CD4-positive, alpha-beta T cell treated with Interleukin-2 at 100 ng/mL for 4 hours (primary cell): ENCODE measurements at regions not wholly inside any gene's neighbourhood (a gene's known extent, or its start where the extent isn't known, plus 50 kb on each side); places are given as distances from the start of the nearest gene placed in this dataset.
"Not testable (repeated sequence)": the region's sequence is repeated elsewhere in the genome, so short reads cannot be mapped to it uniquely, and the experiment has no call there.

Experiments
- DNase-seq: peaks from one replicate; pipeline ENCODE4 v3.0.0-alpha.2; 2020; ENCODE audit warnings: low spot score

- no peak for DNase-seq
These were observed 216.9 kb upstream of the ZNF608 start for GRCh38 chr5:124963236-124963919.

GRCh38 chr5:124966741-124967140 lies 220.3 kb upstream of the ZNF608 start:
- not testable (repeated sequence) for DNase-seq

DNA sequence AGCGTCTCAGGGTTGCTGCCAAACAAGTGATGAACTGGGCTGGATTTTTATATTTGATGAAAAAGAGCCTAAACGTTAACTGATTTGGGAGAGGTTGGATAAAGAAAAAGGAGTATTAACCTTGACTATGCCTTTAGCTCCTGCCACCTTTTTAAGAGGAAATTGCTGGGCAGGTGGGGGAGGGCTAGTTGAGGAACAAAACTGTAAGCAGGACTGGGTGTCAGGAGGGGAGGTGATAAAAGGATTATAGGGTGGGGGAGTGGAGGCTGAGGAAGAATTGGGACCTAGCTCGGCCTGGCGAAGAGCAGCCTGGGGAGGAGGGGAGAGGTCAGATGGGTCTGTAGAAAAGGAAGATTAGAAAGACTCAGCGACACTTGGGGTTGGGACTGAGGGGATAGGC lies 223.9 kb upstream of the ZNF608 start:
- not testable (repeated sequence) for DNase-seq

- DNase-seq: no peak
These were observed 226.3 kb upstream of the ZNF608 start for GRCh38 chr5:124972703-124973102.

- DNase-seq: no peak
These were observed 227.2 kb upstream of the ZNF608 start for GRCh38 chr5:124973661-124974060.

DNA sequence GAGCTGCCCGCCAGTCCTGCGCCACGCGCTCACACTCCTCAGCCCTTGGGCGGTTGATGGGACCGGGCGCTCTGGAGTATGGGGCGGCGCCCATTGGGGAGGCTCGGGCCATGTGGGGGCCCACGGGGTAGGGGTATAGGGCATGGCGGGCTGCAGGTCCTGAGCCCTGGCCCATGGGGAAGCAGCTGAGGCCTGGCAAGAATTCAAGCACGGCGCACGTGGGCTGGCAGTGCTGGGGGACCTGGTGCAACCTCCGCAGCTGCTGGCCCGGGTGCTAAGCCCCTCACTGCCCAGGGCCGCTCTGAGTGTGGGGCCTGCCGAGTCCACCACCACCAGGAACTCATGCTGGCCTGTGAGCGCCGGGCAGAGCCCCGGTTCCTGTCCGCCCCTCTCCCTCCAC lies 229.6 kb upstream of the ZNF608 start:
- no peak for DNase-seq

GRCh38 chr5:124979251-124979650 lies 232.8 kb upstream of the ZNF608 start:
- DNase-seq: no peak

DNA sequence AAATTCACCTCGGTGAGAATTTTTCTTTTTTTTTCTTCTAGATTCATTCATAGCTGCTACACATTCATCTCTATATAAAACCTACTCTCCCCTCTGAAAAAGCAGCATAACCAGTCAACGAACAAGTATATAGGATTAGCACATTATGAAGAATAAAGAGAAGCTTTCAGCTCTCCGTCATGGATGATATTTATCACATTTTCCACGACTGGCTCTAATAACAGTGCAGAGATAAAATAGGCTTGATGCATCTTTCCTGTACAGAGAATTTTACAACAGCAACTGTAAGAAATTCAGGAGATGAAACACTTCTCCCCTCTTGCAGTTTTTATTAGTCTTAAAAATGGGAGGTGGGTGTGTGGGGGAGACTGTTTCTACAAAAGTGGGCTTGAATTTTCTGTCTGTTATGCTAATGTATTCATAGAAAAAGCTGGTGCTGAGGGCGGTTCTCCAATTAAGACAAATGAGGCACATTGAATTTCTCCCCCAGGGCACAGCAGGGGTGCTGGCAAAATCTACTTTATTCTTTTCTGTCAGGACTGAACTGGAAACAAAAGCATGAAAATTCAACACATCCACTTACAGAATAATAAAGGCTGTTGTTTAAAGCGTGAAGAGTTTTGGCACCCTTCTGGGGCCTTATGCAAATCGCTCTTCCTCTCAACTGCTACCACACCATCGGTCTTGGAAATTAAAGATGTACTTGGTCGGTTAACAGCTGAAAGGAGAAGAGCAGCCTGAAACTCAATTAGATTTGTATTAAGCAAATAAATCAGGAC lies 233.9 kb upstream of the ZNF608 start:
- DNase-seq: no peak

DNA sequence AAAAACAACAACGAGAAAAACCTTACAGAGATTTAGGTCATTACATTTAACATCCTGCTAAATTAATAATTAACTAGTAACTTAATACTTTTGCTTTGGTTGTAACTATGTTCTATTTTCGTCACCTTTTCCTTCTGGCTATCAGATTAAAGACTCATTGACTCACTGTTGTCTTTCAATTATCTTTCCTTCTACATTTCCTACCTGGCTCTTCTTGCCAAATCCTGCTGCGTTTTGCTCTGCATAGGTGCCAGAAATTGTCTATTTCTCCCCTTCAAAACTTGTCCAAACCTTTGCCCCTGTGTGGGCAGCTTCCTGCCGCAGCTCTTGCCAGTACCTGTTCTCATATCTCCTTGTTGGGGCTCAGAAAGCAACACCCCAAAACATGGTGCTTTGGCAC lies 235.5 kb upstream of the ZNF608 start:
- DNase-seq: no peak

DNA sequence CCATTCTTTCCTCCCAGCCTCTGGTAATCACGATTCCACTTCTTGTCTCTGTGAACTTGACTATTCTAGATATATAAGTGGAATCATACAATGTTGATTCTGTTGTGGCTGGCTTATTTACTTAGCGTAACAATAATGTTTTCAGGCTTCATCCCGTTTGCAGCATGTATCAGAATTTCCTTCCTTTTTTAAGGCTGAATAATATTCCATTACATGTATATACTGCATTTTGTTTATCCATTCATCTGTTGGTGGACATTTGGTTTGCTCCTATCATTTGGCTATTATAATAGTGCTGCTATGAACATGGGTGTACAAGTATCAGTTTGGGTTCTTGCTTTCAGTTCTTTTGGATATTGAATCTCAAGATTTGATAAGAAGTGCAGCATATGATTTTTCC lies 239.7 kb upstream of the ZNF608 start:
- DNase-seq: no peak

GRCh38 chr5:124986667-124987066 lies 240.2 kb upstream of the ZNF608 start:
- no peak for DNase-seq

DNA sequence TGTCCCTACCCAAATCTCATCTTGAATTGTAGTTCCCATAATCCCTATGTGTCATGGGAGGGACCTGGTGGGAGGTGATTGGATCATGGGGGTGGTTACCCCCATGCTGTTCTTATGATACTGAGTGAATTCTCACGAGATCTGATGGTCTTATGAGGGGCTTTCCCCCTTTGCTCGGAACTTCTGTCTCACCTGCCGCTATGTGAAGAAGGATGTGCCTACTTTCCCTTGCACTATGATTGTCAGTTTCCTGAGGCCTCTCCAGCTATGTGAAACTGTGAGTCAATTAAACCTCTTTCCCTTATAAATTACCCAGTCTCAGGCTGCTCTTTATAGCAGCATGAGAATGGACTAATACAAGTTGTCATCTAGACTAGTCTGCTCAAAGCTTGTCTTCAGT lies 241.3 kb upstream of the ZNF608 start:
- not testable (repeated sequence) for DNase-seq

DNA sequence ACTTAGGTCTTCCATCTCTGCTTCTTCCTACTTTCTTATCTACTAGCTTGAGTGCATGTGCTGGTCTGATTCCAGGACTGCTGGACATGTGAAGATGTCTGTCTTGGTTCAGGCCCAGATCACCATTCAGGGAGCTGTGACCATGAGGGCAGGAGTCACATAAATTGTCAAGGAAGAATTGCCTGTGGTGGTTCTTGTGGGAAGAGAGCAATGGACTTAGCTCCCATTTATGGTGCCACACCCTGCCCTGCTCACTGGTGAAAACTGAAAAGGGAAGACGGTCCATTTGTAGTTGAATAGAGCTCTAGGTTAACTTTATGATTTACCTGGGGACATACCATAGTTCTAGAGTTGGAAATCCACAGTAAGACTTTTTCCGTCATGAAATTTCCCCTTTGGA lies 244.3 kb upstream of the ZNF608 start:
- DNase-seq: no peak

DNA sequence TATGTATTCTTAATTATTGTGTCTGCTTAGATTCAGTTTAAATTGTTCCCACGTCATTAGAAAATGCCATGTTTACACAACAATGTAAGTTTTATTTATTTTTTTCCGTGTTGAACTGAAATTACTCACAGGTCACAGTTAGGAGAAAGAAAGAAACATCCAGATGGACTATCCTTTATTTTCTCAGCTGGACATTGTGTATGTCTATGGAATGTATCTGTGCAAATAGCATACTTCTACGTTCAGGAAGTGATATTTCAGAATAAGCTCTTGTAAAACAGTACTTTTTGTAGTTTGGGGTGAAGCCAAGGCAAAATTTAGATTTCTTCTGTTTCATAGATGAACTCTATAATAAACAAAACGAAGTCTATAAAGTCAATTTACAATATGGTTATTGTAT lies 249.0 kb upstream of the ZNF608 start:
- DNase-seq: no peak

DNA sequence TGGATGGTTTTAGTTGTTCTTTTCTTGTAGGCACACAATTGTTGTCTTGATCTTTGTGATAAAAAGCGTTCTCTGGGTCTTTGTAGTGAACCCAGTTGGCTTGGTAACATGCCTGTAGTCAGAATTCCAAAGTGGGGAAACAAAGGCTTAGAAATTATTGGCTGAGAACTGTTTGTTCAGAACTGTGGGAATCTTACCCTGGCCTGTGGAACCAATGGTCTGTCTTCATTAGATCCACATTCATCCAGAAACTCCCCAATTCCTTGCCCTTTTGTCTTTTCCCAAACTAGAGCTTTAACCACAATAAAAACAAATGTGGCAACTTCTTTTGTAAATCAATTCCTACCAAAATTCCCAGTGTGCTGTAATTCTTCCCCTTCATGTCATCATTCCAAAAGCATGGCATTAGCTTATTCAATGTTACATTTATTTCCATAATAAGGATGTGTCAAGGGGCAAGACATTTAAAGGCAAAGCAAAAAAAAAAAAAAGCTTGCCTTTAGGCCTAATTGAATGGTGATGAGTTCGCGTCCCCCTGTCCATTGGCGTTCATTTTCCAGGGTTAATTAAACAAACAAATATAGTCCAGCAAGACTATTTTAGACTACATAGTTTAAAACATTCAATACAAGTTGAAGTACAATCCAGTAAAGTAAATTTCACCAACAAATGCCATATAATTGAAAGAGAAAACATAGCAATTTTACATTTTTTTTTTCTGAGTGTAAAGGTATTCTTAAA lies 249.8 kb upstream of the ZNF608 start:
- DNase-seq: no peak

- no peak for DNase-seq
These were observed 250.3 kb upstream of the ZNF608 start for GRCh38 chr5:124996764-124997077.

DNA sequence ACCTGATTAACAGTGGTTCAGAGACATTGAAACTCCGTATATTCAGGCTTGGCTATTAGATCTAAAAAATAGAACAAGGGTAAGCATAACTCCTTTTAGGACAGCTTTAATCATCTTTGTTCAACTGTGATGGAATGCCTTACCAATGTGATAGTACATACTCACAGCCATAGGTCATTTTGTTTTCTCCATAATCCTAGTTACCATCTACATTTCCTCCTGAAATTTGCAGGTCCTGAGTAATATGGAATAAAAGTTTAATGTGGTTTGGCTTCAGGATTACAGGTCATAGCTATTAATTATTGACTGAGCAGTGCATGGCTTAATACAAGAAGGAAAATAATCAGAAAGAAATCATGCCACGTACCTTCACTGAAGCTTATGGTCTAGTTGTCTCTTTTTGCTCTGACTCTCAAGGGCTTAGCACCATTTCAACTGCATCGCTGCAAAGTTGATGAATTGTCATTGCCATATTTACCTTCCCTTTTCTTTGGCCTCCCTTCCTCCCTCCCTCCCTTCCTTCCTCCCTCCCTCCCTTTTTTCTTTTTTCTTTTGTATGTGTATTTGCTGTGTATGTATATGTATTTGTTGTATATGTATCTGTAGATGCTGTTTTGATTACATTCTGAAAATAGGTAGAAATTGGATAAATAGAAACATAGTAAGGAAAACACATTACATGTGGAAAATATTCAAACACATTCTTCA lies 250.9 kb upstream of the ZNF608 start:
- no peak for DNase-seq

GRCh38 chr5:124998520-124998919 lies 252.1 kb upstream of the ZNF608 start:
- DNase-seq: no peak

GRCh38 chr5:125002727-125003598 lies 256.5 kb upstream of the ZNF608 start:
- no peak for DNase-seq

DNA sequence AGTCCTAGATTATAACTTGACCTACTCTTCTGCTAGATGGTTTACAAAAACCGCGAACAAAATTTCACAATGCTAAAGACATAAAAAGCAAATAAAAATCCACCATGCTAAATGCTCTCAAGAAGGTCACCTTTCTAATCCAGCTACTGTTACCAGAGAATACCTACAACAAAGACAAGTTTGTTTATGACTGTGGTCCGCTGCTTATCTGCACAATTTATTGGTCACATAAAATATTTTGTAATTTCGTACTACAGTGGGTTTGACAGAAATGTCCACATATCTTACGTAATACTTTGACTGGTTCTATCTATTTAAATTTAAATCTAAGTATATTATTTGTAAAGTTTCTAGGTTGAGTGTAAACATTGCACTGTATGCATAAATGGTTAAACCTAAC lies 257.6 kb upstream of the ZNF608 start:
- DNase-seq: no peak

GRCh38 chr5:125005266-125005665 lies 258.8 kb upstream of the ZNF608 start:
- no peak for DNase-seq
